HTR-8/SVneo (cell line): ENCODE measurements at regions not wholly inside any gene's neighbourhood (a gene's known extent, or its start where the extent isn't known, plus 50 kb on each side); places are given as distances from the start of the nearest gene placed in this dataset.

Source experiments
- DNase-seq: peaks from one replicate; pipeline ENCODE4 v3.0.0; 2011; ENCODE audit warnings: low spot score, mixed read lengths; ENCODE audit not compliant: insufficient read length
- FAIRE-seq: peaks from 2 replicates; lab custom pipeline; 2011; peaks lifted over from hg19 to GRCh38; lab: Jason Lieb, UNC

DNA sequence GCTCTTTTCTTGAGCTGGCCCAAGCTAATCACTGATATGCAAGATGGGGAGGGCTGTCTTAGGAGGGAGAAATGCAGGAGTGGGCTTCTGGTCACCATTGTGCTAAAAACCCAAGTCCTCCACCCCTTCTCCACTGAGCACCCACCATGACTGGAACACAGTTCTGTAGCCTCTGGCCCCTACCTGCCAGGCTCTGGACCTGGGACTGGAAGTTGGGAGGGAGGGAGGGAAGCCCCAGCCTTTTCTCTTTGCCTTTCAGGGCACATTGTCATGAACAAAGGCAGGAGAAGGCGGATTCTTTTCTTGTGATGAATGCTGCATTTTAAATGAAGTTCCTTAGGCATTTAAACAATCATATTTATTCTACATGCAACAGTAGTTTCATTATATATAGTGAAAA lies 559.1 kb upstream of the TRPC7 start:
- no peak for DNase-seq
- FAIRE-seq: no peak

DNA sequence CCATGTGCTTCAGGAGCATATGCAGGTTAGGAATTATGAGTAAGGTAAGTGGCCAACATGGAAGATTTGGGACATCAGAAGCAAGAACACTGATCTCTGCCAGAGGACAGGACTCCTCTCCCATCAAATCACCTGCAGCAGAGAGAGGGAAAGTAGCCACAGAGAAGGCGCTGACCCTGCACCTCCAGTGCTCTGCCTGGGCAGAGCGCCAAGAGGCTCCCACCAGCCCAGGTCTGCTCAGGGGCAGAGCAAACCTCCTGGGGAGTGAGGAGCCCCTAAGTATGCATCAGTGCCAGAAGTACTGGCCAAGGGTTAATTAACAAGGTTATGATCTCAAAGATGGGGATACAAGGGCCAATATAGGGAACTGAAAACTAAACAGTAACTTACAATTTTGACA lies 545.3 kb upstream of the TRPC7 start:
- DNase-seq (no peak), FAIRE-seq (no peak)

DNA sequence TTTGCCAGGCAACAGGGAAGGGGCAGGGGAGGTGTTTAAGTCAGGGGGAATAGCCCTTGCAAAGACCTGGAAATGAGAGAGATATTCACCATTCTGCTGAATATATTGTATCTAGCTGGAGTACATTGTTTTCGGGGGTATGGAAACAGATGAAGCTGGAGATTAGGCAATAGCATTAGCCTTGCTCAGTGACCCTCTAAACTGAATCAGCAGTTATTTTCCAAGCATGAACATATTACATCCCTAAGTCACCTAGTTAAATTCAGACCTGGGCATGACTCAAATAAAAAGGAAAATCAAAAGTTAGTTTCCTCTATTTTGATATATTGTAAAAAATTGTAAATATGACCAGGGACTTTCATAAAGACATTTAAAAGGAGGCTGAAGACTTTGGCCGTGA lies 544.6 kb upstream of the TRPC7 start:
- FAIRE-seq (no peak), DNase-seq (no peak)

- DNase-seq (no peak), FAIRE-seq (no peak)
Measured at GRCh38 chr5:136907371-136907770, 542.0 kb upstream of the TRPC7 start.

DNA sequence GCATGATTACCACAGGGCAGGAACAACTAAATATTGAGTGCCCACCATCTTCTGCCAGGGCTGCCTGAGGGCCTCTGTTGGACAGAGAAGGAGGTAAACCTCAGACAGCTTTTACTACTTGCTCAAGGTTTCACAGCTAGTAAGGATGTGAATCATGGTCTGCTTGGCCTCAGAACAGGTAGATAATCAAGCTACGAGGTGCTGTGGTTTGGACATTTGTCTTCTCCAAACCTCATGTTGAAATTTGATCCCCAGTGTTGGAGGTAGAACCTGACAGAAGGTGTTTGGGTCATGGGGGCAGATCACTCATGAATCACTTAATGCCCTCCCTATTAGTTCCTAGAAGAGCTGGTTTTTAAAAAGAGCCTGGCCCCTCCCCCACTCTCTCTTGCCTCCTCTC lies 541.2 kb upstream of the TRPC7 start:
- no peak for FAIRE-seq
- DNase-seq: no peak

GRCh38 chr5:136905571-136905970 lies 540.2 kb upstream of the TRPC7 start:
- FAIRE-seq: no peak
- DNase-seq: no peak

DNA sequence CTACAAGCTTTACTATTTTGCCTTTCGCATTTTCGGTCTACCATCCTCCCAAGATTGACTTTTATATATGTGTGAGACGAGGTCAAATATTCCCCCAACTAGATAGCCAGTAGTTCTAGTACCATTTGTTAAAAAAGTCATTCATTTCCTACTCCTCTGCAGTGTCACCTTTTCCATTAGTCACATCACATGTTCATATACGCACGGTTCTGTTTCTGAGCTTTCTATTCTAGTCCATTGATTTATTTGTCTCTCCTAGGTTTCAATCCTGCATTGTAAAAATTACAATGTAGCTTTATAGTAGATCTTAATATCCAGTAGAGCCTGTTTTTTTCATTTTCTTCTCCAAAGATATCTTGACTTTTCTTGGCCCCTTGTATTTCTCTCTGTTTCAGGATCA lies 528.7 kb upstream of the TRPC7 start:
- DNase-seq: no peak
- FAIRE-seq: no peak

DNA sequence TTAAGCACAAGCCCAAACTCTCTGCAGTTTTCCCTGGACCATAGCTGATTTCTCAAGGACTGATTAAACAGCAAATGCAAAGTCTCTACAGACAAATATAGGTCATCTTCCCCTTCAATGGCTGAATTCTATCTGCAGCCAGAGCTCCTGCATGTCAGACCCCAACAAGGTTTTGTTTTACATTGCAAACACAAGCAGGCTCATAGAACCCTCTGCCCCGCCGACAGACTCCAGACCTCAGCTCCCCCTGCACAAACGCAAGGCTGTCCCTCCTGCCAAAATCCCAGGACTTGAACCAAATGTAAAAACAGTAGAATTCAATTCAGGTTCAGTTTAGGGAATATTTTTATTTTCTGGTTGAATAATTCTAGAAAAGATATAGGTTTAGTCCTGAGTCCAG lies 526.7 kb upstream of the TRPC7 start:
- no peak for DNase-seq
- no peak for FAIRE-seq

DNA sequence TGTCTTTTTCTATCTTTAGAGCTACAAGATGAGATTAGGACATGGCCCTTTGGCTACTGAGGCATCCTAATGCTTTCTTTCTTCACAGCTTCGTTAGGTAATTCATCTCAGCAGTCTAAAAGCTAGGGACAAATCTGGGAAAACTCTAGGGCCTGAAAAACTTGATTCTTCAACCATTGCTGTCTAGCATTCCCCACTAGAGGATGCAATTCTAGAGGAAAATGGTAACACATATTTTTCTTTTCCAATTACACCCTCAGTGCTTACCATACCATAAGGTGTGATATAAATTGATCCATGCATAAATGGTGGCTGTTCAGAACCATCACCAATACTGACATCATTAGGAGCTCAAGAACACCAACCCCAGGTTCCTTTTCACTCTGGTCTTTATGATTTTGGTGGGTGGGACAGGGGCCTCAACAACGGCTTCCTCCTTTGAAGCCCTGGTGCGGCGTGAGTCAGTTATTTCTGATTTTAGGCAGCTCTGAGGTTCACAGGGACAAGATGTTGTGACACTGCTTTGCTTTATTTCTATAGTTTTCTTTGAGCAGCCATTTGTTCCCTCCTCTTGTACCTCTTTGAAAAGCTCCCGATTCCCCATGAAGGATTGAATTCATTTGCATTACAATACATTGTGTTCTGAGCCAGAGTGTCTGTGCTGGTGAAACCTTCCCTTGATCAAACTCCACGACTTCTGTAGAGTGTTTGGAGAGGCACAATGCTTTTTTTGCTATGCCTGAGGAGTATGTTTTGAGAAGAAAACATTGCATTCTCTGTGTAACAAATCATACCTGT lies 526.0 kb upstream of the TRPC7 start:
- FAIRE-seq (no peak), DNase-seq (no peak)

- DNase-seq: no peak
- no peak for FAIRE-seq
Measured at GRCh38 chr5:136890431-136891148, 525.2 kb upstream of the TRPC7 start.

DNA sequence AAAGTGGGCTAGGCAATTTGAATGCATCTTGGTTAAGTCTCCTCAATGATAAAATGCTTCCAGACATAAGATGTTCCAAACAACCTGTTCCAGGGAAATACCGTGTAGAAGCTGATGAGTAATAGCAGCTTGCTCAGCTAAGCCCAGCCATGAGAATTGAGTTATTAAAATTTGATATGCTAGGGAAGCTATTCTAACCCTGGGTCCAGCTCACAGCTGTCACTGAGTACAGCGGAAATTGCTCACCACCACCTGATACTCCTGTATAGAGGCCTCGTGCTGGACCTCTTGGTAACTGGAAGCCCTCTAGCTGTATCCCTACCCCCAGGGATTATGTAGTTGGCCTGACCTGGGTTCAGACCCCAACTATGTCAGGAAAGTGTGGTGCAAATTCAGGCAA lies 521.3 kb upstream of the TRPC7 start:
- DNase-seq: no peak
- no peak for FAIRE-seq

DNA sequence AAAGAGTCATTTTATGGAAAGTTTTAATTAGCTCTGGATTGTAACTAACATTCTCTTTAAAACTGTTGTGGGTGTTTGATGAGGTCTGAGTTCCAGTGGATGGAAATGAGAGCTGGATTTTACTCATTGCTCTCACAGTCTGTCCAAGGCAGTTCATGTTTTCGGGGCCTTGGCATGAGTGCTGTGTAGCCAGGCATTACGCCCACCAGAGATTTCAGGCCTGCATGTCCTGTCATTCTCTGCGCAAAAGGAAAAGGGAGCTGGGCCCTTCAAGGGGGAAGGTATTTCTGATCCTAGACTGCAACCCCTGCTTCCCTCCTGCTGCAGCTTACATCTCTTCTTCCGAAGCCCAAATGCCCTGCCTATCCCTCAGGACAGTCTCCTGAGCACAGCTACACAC lies 499.6 kb upstream of the TRPC7 start:
- no peak for FAIRE-seq
- no peak for DNase-seq

GRCh38 chr5:136856648-136857047 lies 491.3 kb upstream of the TRPC7 start:
- FAIRE-seq (no peak), DNase-seq (no peak)

- FAIRE-seq: no peak
Measured at GRCh38 chr5:136853971-136854370, 488.6 kb upstream of the TRPC7 start.

DNA sequence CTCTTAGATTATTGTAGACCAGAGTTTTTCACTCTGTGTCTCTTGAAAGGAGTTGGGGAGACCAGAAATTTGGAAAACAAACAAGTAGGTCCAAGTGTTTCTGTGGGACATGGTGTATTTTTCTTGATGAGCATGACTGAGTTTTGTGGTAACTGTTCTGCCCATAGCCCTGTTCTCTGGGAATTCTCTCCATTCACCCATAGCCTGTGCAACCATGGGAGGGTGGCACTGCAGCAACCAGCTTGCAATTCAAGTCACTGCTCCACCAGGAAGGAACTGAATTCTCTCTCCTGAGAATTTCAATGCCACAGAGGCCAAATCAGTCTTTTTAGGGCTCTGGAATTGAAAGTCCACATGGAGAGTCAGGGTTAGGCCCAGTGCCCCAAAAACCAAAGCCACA lies 475.3 kb upstream of the TRPC7 start:
- no peak for FAIRE-seq
- no peak for DNase-seq

More at GRCh38 chr5:136853971-136854370, 488.6 kb upstream of the TRPC7 start:
- DNase-seq: no peak

DNA sequence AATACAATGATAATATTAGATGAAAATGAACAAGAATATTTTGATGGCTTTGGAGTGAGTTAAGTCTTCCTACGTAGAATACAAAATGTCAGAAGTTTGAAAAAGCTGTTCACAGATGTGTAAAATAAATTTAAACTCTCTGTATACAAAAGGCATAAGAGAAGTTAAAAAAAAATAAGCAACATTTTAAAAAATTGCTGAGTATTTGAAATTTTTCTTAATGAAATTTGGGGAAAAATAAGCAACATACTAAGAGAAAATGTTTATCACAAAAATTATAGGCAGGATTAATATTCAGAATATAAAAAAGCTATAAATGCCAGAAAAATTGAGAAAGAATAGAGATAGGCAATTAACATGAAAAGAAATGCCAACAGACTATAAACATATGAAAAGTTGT lies 470.7 kb upstream of the TRPC7 start:
- no peak for FAIRE-seq
- no peak for DNase-seq

DNA sequence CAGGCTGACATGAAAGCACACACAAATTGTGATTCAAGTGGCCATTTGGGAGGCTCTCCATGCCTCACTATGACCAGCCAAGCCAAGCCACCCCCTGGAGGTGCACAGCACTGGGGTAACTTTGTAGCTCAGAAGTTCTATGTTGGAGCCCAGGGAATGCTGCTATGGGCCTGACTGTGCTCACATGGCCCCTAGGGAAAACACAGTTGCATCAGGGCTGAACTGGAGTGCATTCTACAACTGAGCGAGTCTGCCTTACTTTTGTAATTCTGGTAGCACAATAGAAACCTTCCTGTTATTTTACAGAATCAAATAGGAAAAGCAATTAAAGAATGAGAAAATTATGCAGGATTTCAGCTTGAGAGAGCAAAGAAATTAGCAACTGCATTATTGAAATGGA lies 455.5 kb upstream of the TRPC7 start:
- DNase-seq (no peak), FAIRE-seq (no peak)

DNA sequence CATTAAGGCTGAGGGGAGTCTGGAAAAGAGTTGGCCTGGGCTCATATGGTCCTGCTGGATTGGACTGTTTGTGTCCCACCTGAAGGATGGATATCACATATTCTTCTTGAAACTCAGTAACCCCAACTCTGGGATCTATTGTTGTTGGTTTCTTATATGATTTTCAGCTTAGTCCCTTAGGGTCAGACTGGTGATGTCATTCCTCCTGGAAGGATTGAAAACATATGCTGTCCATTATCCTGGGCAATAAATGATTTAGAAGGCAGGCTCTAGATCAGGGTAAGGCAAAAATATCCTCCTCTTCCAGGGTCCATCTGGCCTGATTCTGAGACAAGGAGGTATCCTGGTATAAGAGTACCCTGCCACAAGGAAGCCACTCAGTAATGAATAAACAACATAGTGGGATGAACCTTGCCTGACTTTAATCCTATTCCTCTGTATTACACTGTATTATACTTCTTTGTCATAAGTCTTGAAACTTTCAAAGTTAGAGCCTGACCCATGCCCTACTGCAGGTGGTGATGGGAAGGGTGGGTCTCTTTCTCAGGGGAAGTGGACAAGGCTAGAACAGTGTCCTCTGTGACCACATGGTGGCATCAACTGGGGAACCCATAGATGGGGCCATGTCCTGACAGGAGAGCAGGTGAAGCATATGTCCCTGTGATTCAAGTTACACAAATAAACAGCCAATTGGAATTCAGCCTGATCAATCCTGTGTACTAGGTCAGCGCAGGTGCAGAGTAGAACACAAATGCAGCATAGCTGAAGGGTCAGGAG lies 454.4 kb upstream of the TRPC7 start:
- FAIRE-seq (no peak), DNase-seq (no peak)

GRCh38 chr5:136816327-136816726 lies 451.0 kb upstream of the TRPC7 start:
- FAIRE-seq (no peak), DNase-seq (no peak)

- FAIRE-seq (no peak), DNase-seq (no peak)
Measured at GRCh38 chr5:136814619-136815378, 449.5 kb upstream of the TRPC7 start.
